ENCODE measurements at regions not wholly inside any gene's neighbourhood (a gene's known extent, or its start where the extent isn't known, plus 50 kb on each side); places are given as distances from the start of the nearest gene placed in this dataset.
A peak's percentile ranks its signal among the peaks of the same experiment; 100 is the strongest.

- no peak for DNase-seq (ENCODE audit: low read depth in 2 of 2)
These were observed 172.3 kb upstream of the TBCA start for GRCh38 chr5:77948476-77948875.

- DNase-seq (ENCODE audit: low read depth in 2 of 2): no peak
These were observed 170.9 kb upstream of the TBCA start for GRCh38 chr5:77947041-77947428.

GRCh38 chr5:77946381-77947040 is 170.4 kb upstream of the TBCA start:
- DNase-seq (ENCODE audit: low read depth in 2 of 2): no peak

- no peak for DNase-seq (ENCODE audit: low read depth in 2 of 2)
These were observed 169.7 kb upstream of the TBCA start for GRCh38 chr5:77945874-77946273.

GRCh38 chr5:77944757-77945340 is 168.7 kb upstream of the TBCA start:
- no peak for DNase-seq (ENCODE audit: low read depth in 2 of 2)

- no peak for DNase-seq (ENCODE audit: low read depth in 2 of 2)
These were observed 167.7 kb upstream of the TBCA start for GRCh38 chr5:77943851-77944250.

GRCh38 chr5:77942578-77943239 is 166.6 kb upstream of the TBCA start:
- DNase-seq (ENCODE audit: low read depth in 2 of 2): no peak

GRCh38 chr5:77937015-77937908 is 161.1 kb upstream of the TBCA start:
- DNase-seq (ENCODE audit: low read depth in 2 of 2): no peak

- no peak for DNase-seq (ENCODE audit: low read depth in 2 of 2)
These were observed 160.2 kb upstream of the TBCA start for GRCh38 chr5:77936365-77936693.

GRCh38 chr5:77935506-77936364 is 159.6 kb upstream of the TBCA start:
- DNase-seq (ENCODE audit: low read depth in 2 of 2): peak in 1 of 2 donors; percentile 9

GRCh38 chr5:77928776-77929300 is 152.7 kb upstream of the TBCA start:
- no peak for DNase-seq (ENCODE audit: low read depth in 2 of 2)

- no peak for DNase-seq (ENCODE audit: low read depth in 2 of 2)
These were observed 150.2 kb upstream of the TBCA start for GRCh38 chr5:77926337-77926736.

- DNase-seq (ENCODE audit: low read depth in 2 of 2): no peak
These were observed 149.4 kb upstream of the TBCA start for GRCh38 chr5:77925503-77925902.

GRCh38 chr5:77924081-77924480 is 147.9 kb upstream of the TBCA start:
- no peak for DNase-seq (ENCODE audit: low read depth in 2 of 2)

- no peak for DNase-seq (ENCODE audit: low read depth in 2 of 2)
These were observed 147.5 kb upstream of the TBCA start for GRCh38 chr5:77923666-77924065.

- DNase-seq (ENCODE audit: low read depth in 2 of 2): no peak
These were observed 145.1 kb upstream of the TBCA start for GRCh38 chr5:77921094-77921768.

GRCh38 chr5:77920359-77921058 is 144.4 kb upstream of the TBCA start:
- no peak for DNase-seq (ENCODE audit: low read depth in 2 of 2)

- DNase-seq (ENCODE audit: low read depth in 2 of 2): no peak
These were observed 139.2 kb upstream of the TBCA start for GRCh38 chr5:77915346-77915745.

GRCh38 chr5:77912721-77913120 is 136.6 kb upstream of the TBCA start:
- DNase-seq (ENCODE audit: low read depth in 2 of 2): no peak

- DNase-seq (ENCODE audit: low read depth in 2 of 2): no peak
These were observed 134.6 kb upstream of the TBCA start for GRCh38 chr5:77910602-77911188.
